ENCODE measurements at regions not wholly inside any gene's neighbourhood (a gene's known extent, or its start where the extent isn't known, plus 50 kb on each side); places are given as distances from the start of the nearest gene placed in this dataset.

DNA sequence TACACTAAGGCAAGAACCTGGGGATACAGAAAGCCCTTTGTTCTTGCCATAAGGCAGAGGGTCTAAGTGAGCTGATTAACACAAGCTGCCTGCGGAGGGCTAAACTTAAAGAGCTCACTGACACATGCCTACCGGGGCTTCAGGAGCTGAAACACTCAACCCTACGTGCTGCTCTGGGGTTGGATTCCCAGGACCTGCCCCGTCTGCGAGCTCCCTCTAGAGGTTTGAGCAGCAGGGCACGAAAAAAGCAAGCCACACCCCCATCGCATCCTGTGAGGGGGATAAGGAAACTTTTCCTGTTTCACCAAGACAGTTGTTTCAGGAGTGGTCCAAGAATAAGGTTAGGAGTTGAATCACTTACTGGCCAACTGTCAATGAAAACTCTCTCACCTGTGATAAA lies 562.1 kb downstream of the TMX3 start:
- peak; percentile 17 for DNase-seq (ENCODE audit: low read depth)
- TF ChIP-seq CTCF (IDR thresholded peaks at IDR 0.05; ENCODE audit: low read depth, low read length) (peak; percentile 13), POLR2A (IDR thresholded peaks at IDR 0.05; ENCODE audit: extremely low read depth, insufficient read length) (no peak), MYC (IDR thresholded peaks at IDR 0.05; ENCODE audit: low read depth, low read length) (no peak)
- TF ChIP-seq, protein P1, sequence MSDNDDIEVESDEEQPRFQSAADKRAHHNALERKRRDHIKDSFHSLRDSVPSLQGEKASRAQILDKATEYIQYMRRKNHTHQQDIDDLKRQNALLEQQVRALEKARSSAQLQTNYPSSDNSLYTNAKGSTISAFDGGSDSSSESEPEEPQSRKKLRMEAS (IDR thresholded peaks at IDR 0.05; ENCODE audit: low read depth, low read length), result no peak
- no peak overlapping the region for H3K4me3 ChIP-seq (ENCODE audit: low read depth, low read length)

GRCh38 chr18:68150961-68151360 lies 563.9 kb downstream of the TMX3 start:
- no peak for TF ChIP-seq MYC (IDR thresholded peaks at IDR 0.05; ENCODE audit: low read depth, low read length)
- no peak for TF ChIP-seq POLR2A (IDR thresholded peaks at IDR 0.05; ENCODE audit: extremely low read depth, insufficient read length)
- TF ChIP-seq CTCF (IDR thresholded peaks at IDR 0.05; ENCODE audit: low read depth, low read length), result no peak
- TF ChIP-seq, protein P1 (IDR thresholded peaks at IDR 0.05; ENCODE audit: low read depth, low read length), result no peak
- no peak for DNase-seq (ENCODE audit: low read depth)
- H3K4me3 ChIP-seq (ENCODE audit: low read depth, low read length), result no peak overlapping the region

GRCh38 chr18:68148863-68149262 lies 566.0 kb downstream of the TMX3 start:
- no peak overlapping the region for H3K4me3 ChIP-seq (ENCODE audit: low read depth, low read length)
- TF ChIP-seq, protein P1 (IDR thresholded peaks at IDR 0.05; ENCODE audit: low read depth, low read length), result no peak
- TF ChIP-seq CTCF (IDR thresholded peaks at IDR 0.05; ENCODE audit: low read depth, low read length) (no peak), POLR2A (IDR thresholded peaks at IDR 0.05; ENCODE audit: extremely low read depth, insufficient read length) (no peak), MYC (IDR thresholded peaks at IDR 0.05; ENCODE audit: low read depth, low read length) (no peak)
- DNase-seq (ENCODE audit: low read depth), result no peak

DNA sequence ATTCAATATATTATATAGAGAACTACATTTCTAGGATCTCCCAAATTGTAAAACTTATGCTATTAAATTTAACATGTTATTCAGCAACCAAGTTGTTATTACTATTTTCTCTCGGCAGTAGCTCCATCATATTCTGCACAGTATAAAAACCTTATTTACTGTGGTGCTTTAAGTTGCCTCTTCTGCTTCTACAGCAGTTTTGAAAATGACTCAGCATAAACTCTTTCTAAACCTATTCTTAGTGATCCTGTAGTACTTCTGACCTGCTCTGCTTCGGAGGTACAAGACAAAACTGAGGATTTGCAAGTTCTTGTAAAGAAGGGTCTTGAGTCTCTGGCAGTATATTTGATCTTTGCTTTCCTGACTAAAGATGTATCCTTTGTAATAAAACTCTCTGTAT lies 567.2 kb downstream of the TMX3 start:
- no peak for DNase-seq (ENCODE audit: low read depth)
- TF ChIP-seq CTCF (IDR thresholded peaks at IDR 0.05; ENCODE audit: low read depth, low read length) (no peak), MYC (IDR thresholded peaks at IDR 0.05; ENCODE audit: low read depth, low read length) (no peak), POLR2A (IDR thresholded peaks at IDR 0.05; ENCODE audit: extremely low read depth, insufficient read length) (no peak)
- TF ChIP-seq, protein P1 (IDR thresholded peaks at IDR 0.05; ENCODE audit: low read depth, low read length), result no peak
- no peak overlapping the region for H3K4me3 ChIP-seq (ENCODE audit: low read depth, low read length)

DNA sequence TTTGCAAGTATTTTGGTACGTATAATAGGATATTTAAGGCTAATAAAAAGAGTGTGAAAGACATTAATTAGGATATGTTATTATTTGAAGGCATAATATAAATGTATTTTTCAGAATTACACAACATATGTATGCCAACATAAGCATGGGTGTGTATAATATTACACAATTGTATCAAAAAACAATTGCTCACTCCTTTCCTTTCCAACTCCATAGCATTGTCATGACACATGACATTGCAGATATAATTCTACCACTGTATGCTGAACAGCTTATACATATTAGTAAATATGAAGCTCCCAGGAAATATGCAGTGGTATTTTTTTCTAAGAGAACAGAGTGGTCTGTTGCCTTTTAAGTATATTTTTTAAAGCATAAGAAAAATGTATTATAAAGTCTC lies 593.1 kb downstream of the TMX3 start:
- DNase-seq (ENCODE audit: low read depth), result no peak
- TF ChIP-seq POLR2A (IDR thresholded peaks at IDR 0.05; ENCODE audit: extremely low read depth, insufficient read length), result no peak
- TF ChIP-seq MYC (IDR thresholded peaks at IDR 0.05; ENCODE audit: low read depth, low read length), result no peak

GRCh38 chr18:68121308-68121707 lies 593.6 kb downstream of the TMX3 start:
- TF ChIP-seq POLR2A (IDR thresholded peaks at IDR 0.05; ENCODE audit: extremely low read depth, insufficient read length), result no peak
- TF ChIP-seq CTCF (IDR thresholded peaks at IDR 0.05; ENCODE audit: low read depth, low read length), result no peak
- no peak for TF ChIP-seq MYC (IDR thresholded peaks at IDR 0.05; ENCODE audit: low read depth, low read length)
- TF ChIP-seq, protein P1 (IDR thresholded peaks at IDR 0.05; ENCODE audit: low read depth, low read length), result no peak
- no peak overlapping the region for H3K4me3 ChIP-seq (ENCODE audit: low read depth, low read length)

More for the DNA sequence above, 593.1 kb downstream of the TMX3 start:
- H3K4me3 ChIP-seq (ENCODE audit: low read depth, low read length), result no peak overlapping the region

More at GRCh38 chr18:68121308-68121707, 593.6 kb downstream of the TMX3 start:
- no peak for DNase-seq (ENCODE audit: low read depth)
